ENCODE measurements at regions not wholly inside any gene's neighbourhood (a gene's known extent, or its start where the extent isn't known, plus 50 kb on each side); places are given as distances from the start of the nearest gene placed in this dataset.

DNA sequence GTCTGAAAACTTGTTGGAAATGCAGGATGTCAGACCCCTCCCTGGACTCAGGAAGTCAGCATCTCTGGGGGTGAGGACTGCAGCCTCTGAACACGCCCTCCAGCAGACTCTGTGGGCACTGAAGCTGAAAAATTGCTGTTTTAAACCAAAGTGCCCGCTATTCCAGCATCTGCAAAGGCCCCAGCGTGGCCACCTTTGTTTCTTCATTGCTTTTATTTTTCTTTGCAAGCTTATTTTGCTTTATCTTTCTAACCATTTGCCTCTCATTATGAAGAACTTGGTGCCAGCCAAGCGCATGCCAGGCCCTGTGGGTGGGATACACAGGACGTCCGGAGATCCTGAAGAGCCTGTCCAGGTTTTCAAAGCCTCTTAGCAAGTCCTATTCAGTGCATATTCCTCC, 203.9 kb upstream of the CST7 start:
- no peaks in the 10 kb centered on the region for H3K9me3 Mint-ChIP-seq
- H3K4me1 Mint-ChIP-seq = peaks cover 7% of the 10 kb centered on the region in 2 donors
- H3K27ac Mint-ChIP-seq = no peak overlapping the region
- no peak for DNase-seq
- no peak overlapping the region for H3K4me3 Mint-ChIP-seq
- H3K27me3 Mint-ChIP-seq = no peaks in the 10 kb centered on the region
- H3K36me3 Mint-ChIP-seq = no peaks in the 10 kb centered on the region
- ATAC-seq (replicated peaks) = no peak

DNA sequence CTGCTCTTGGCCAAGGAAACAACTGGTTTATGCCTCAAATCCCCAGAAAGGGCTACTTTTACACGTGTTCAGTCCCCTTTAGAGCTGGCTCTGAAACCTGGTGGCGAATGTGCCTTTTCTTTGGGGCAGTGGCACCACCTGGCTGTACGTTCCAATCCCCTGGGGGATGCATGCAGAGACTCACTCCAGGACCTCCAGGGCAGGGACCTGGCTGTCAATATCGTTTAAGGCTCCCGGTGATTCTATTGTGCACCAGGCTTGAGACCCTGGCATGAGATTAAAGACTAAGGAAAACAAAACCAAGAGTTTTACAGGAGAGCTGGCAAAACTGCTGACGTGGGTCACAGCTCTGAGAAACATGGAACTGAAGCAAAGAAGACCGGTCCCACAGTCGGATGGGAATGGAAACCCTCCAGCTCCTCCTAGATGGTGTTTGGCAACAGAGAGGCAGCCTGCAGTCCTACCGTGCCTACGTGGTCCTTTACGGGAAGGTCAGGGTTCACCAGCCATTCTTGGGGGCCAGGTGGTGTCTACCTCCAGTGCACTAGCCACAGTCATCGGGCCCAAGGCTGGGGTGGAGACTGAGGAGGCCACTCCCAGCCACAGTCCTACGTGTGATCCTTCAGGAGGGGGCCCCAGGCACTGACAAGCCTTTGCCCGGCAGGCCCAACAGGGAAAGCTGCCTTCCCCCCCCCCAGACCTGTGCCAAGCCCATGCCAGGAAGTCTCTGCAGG, 203.3 kb upstream of the CST7 start:
- H3K27me3 Mint-ChIP-seq = peaks cover 0 to 4% of the 10 kb centered on the region in 2 donors
- no peaks in the 10 kb centered on the region for H3K36me3 Mint-ChIP-seq
- no peak overlapping the region for H3K4me3 Mint-ChIP-seq
- no peak for ATAC-seq (replicated peaks)
- DNase-seq = no peak
- H3K4me1 Mint-ChIP-seq = peaks cover 4 to 7% of the 10 kb centered on the region in 2 donors
- H3K9me3 Mint-ChIP-seq = no peaks in the 10 kb centered on the region
- H3K27ac Mint-ChIP-seq = no peak overlapping the region

DNA sequence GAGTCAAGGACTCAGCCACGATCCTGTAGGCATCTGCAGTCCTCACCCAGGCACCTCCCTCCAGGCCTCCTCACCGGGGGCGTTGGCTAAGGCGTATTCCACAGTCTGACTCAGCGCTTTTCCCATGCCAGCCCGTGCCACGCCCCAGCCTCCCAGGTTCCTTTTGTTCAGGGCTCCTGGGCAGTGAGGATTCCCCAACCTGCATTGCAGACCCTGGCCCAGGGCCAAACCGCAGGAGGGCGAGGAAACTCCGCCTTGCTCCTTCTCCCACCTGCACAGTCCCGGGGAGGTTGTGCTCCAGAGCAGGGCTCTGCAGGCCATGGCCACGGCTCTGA, 202.8 kb upstream of the CST7 start:
- H3K36me3 Mint-ChIP-seq = no peaks in the 10 kb centered on the region
- no peaks in the 10 kb centered on the region for H3K9me3 Mint-ChIP-seq
- DNase-seq (no peak), ATAC-seq (replicated peaks) (no peak)
- H3K27ac Mint-ChIP-seq = no peak overlapping the region
- H3K4me3 Mint-ChIP-seq = no peak overlapping the region
- peaks cover 3 to 7% of the 10 kb centered on the region in 2 donors for H3K4me1 Mint-ChIP-seq
- peaks cover 0 to 5% of the 10 kb centered on the region in 2 donors for H3K27me3 Mint-ChIP-seq

DNA sequence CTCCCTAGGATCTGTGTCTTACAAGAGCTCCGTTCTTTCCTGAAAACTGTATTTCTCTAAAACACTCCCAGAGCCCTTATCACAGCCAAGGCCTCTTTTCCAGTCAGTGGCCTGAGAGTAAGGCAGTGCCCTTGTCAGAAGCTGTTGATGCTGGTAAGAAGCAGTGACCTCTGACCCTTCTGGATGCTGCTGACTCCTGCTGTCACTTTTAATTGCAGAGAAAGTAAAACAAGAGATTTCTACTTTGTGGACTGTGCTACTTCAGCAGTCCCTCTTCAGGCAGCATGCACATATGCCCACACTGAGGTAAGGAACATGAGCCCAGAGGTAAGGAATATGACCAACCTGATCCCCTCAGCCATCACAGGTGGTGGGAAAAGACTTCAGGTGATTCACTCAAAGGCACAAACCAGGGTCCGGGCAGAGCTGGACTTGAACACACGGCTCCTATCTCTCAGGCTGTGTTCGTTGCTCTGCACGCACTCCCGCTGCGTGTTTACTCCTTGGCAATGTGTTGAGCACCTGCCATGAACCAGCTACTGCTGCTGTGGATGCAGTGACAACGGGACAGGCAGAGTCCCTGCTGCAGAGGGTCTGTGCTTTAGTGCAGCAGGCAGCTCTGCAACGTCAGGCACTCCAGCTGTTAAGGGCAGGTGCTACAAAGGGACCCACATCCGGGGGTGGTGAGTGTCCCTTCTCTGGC, 201.9 kb upstream of the CST7 start:
- Mint-ChIP-seq H3K4me1 (peaks cover 1 to 7% of the 10 kb centered on the region in 2 donors), H3K9me3 (no peaks in the 10 kb centered on the region), H3K27ac (no peak overlapping the region), H3K36me3 (no peaks in the 10 kb centered on the region), H3K27me3 (peaks cover 0 to 5% of the 10 kb centered on the region in 2 donors), H3K4me3 (no peak overlapping the region)
- DNase-seq = no peak
- ATAC-seq (replicated peaks) = no peak

DNA sequence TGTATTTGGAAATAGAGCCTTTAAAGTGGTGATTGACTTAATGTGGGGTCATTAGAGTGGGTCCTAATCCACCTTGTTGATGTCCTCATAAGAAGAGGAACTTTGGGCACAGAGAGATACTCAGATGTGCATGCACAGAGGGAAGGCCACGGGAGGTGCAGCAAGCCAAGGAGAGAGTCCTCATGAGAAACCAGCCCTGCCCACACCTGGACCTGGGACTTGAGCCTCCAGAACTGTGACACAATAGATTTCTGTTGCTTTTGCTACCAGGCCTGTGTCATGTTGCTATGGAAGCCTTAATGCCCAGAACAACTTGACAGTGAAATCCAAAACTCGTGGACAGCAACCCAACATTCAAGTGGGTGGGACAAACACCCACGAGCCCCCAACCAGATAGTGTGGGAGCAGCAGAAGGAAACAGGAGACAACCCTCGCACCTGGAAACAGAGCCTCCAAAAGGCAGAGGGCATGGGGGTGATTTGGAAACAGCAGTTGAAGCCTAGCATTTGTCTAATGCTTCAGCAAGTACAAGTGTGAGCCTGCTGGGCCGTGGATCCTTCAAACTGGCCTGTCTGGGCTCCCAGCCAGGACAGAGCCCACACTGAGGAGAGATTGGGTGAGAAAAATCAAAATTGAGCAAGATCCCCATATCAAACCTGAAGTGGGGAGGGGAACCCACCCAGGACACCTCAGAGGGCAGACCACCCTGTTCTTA, 201.0 kb upstream of the CST7 start:
- H3K27me3 Mint-ChIP-seq = peaks cover 0 to 5% of the 10 kb centered on the region in 2 donors
- no peaks in the 10 kb centered on the region for H3K9me3 Mint-ChIP-seq
- DNase-seq (no peak), ATAC-seq (replicated peaks) (no peak)
- H3K4me3 Mint-ChIP-seq = no peak overlapping the region
- H3K36me3 Mint-ChIP-seq = no peaks in the 10 kb centered on the region
- no peak overlapping the region for H3K27ac Mint-ChIP-seq
- H3K4me1 Mint-ChIP-seq = peaks cover 1 to 7% of the 10 kb centered on the region in 2 donors

DNA sequence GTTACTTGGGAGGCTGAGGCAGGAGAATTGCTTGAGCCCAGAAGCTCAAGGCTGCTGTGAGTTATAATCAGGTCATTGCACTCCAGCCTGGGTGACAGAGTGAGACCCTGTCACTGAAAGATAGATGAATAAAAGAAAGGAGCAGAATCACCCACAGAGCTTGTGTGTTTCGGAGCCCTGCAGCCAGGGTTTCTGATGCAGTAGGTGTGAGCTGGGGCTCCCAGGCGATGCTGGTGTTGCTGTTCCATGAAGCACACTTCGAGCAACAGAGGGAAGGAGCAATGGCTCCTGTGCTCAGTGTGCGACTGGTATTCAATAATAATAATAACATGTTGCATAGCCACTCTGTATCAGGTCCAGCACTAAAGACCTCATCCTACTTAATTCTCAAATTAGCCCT, 197.5 kb upstream of the CST7 start:
- DNase-seq = no peak
- Mint-ChIP-seq H3K27me3 (peaks cover 0 to 5% of the 10 kb centered on the region in 2 donors), H3K36me3 (no peaks in the 10 kb centered on the region), H3K4me1 (no peaks in the 10 kb centered on the region), H3K27ac (no peak overlapping the region), H3K9me3 (no peaks in the 10 kb centered on the region), H3K4me3 (no peak overlapping the region)
- ATAC-seq (replicated peaks) = no peak

DNA sequence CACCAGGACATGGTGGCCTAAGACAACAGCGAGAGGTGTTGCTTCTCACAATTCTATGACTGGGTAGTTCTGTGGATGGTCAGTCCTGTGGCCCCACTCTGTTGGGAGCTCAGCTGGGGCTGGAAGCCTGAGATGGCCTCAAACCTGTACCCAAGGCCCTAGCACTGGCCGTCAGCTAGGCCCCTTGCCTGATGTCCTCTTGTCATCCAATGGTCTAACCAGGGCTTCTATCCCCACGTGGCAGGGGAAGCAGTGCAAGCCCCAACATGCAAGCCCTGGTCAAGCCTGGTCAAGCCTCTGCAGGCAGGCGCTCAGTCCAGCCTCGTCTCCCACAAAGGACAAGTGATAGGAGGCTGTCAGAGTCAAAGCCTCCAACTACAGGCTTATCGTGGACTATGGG, 196.5 kb upstream of the CST7 start:
- peaks cover 0 to 5% of the 10 kb centered on the region in 2 donors for H3K27me3 Mint-ChIP-seq
- no peak overlapping the region for H3K27ac Mint-ChIP-seq
- no peaks in the 10 kb centered on the region for H3K9me3 Mint-ChIP-seq
- ATAC-seq (replicated peaks) (no peak), DNase-seq (no peak)
- no peak overlapping the region for H3K4me3 Mint-ChIP-seq
- no peaks in the 10 kb centered on the region for H3K4me1 Mint-ChIP-seq
- no peaks in the 10 kb centered on the region for H3K36me3 Mint-ChIP-seq

DNA sequence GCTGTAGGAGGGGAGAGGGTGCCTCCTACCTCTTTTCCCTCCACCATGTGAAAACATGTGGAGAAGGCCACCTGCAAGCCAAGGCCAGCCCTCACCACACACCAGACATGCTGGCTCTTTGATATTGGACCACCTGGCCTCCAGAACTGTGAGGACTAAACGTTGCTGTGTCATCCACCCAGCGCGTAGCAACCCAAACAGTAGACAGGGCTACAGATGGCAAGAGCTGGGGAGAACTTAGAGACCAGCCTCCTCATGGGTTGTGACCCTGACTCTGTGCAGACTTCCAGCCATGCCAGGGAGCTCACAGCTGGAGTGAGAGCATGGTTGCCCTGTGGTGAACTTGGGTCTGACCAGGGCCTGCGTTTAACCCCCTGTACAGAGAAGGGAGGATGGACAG, 195.9 kb upstream of the CST7 start:
- Mint-ChIP-seq H3K27me3 (peaks cover 0 to 5% of the 10 kb centered on the region in 2 donors), H3K4me3 (no peak overlapping the region), H3K36me3 (no peaks in the 10 kb centered on the region), H3K27ac (no peak overlapping the region), H3K9me3 (no peaks in the 10 kb centered on the region), H3K4me1 (no peaks in the 10 kb centered on the region)
- no peak for ATAC-seq (replicated peaks)
- no peak for DNase-seq

DNA sequence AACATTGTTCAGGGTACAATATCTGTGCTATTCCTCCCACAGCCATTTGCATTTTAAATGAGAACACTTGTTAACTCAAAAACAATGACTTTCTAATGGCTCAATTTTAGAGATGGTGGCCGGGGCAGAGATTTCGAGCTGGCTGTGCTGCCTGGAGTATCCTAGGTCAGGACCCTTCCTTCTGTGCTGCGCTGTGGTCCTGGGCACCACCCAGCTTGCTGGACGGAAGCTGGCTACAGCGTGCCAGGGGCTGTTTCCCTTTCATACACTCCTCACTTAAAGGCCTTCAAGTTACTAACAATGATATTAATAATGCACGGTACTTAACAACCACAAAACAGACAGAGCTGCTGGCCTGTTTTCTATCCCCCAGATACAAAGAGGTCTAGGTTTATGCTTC, 194.4 kb upstream of the CST7 start:
- no peaks in the 10 kb centered on the region for H3K4me1 Mint-ChIP-seq
- H3K36me3 Mint-ChIP-seq = no peaks in the 10 kb centered on the region
- peaks cover 0 to 5% of the 10 kb centered on the region in 2 donors for H3K27me3 Mint-ChIP-seq
- no peak overlapping the region for H3K4me3 Mint-ChIP-seq
- ATAC-seq (replicated peaks) (no peak), DNase-seq (no peak)
- no peak overlapping the region for H3K27ac Mint-ChIP-seq
- H3K9me3 Mint-ChIP-seq = no peaks in the 10 kb centered on the region

DNA sequence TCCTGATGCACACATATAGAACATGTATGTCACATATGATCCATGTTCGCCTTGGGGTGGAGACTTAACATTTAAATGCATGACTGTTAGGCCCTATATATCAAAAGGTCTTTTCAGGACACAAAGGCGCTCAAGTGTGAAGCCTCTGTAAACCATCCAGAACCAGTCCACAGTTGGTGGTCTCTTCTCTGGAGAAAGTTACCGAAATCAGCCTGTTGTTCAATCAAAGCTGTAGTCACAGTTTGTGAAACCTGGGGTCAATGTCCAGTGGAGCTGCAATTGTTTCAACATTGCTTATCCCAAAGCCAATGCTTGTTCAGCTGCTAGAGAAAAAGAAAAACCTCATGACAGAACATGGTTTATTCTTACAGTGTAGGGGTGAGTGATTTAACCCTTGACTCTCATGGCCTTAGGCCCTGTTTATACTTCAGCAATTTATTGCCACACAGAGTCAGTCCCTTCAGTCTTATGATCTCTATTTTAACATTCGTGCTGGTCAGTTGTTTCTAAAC, 193.6 kb upstream of the CST7 start:
- no peak overlapping the region for H3K27ac Mint-ChIP-seq
- H3K36me3 Mint-ChIP-seq = no peaks in the 10 kb centered on the region
- no peak for DNase-seq
- no peaks in the 10 kb centered on the region for H3K4me1 Mint-ChIP-seq
- ATAC-seq (replicated peaks) = no peak
- no peak overlapping the region for H3K4me3 Mint-ChIP-seq
- H3K27me3 Mint-ChIP-seq = peaks cover 0 to 4% of the 10 kb centered on the region in 2 donors
- no peaks in the 10 kb centered on the region for H3K9me3 Mint-ChIP-seq

DNA sequence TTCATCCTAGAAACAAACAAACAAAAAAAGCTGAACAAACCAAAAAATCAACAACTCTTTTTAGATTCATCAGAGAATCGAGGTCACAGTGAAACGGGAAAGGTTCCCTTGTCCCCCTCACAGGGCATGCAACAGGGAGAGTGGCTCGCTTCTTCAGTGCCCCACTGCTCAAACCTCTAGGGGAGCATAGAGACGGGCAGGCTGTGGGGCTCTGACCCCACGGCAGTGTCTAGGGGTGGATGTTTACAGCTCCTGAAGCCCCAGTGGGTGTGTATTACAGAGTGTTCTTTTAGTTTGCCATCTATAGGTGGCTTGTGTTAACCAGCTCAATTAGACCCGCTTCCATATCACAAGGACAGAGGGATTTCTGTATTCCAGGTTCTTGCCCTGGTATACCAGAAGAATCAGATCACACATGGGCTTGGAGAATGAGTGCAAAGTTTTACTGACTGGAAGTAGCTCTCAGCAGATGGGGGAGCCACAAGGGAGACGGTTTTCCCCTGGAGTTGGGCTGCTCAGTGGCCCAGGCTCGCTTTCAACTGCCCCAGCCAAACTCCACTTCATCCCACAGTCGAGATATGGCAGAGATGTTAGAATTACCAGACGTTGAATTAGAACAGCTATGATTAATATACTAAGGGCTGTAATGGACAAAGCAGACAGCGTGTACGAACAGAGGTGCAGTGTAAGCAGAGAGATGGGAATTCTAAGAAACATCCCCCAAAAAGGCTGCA, 192.6 kb upstream of the CST7 start:
- no peak for ATAC-seq (replicated peaks)
- H3K27me3 Mint-ChIP-seq = no peaks in the 10 kb centered on the region
- DNase-seq = no peak
- H3K4me3 Mint-ChIP-seq = no peak overlapping the region
- H3K36me3 Mint-ChIP-seq = no peaks in the 10 kb centered on the region
- no peaks in the 10 kb centered on the region for H3K4me1 Mint-ChIP-seq
- no peaks in the 10 kb centered on the region for H3K9me3 Mint-ChIP-seq
- H3K27ac Mint-ChIP-seq = no peak overlapping the region

DNA sequence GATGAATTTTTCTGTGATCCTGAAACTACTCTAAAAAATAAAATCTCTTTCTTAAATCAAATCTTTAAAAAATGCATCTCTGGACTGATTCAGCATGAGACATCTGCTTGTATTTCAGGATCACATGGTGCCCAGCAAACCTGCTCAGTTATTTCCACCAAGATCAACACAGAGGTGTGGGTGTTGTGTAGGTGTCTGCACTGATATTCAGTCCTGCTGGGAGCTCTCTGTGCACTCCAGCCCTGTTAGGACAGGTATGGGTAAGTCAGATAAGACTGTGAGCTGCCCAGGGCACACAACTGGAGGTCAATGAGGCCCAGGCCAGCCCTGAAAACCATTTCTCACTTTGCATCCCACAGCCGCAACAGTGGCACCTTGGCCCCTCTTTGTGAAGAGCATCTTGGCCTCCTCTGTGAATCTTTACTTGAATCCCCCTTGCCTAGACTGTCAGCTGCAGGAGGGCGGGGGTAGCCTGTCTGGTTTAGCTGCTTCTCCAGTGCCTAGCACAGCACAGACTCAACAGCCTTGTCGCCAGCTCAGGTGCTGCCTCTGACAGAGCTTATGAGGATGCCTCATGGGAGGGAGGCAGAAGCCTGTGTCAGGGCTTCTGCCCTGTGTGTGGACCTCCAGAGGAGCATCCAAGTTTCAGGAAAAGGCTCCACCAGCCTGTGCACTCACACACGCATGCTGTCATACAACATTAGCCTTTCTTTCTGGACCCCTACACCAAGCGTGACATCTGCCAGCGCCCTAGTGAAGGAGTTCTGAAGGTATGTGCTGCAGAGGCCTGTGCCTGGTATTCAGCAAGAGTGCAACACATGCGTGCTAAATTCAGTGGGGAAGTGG, 187.6 kb upstream of the CST7 start:
- Mint-ChIP-seq H3K4me3 (no peak overlapping the region), H3K9me3 (no peaks in the 10 kb centered on the region), H3K4me1 (peaks cover 22 to 26% of the 10 kb centered on the region in 2 donors), H3K27ac (no peak overlapping the region), H3K36me3 (no peaks in the 10 kb centered on the region), H3K27me3 (peaks cover 10 to 16% of the 10 kb centered on the region in 2 donors)
- DNase-seq = no peak
- ATAC-seq (replicated peaks) = no peak

DNA sequence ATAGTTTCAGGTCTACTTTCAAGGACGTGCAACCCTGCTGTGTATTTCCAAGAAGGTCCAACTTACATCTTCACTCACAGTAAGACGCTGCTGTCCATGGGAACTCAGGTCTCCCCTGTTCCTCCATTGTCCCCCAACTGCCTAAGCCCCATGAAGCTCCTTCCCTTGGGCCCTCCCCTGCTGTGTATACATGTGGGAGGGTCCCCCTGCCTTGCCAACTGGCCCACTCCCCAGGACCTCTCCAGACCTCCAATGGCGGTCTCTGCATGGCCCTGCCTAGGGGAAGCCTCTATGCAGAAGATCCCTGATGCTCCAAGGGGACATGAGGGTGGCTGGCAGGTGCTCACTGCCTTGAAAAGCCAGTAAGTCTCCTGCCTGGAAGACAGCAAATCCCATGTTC, 186.7 kb upstream of the CST7 start:
- Mint-ChIP-seq H3K27me3 (peaks cover 10 to 16% of the 10 kb centered on the region in 2 donors), H3K9me3 (no peaks in the 10 kb centered on the region), H3K4me3 (no peak overlapping the region), H3K4me1 (peaks cover 22 to 27% of the 10 kb centered on the region in 2 donors), H3K27ac (no peak overlapping the region), H3K36me3 (no peaks in the 10 kb centered on the region)
- no peak for DNase-seq
- ATAC-seq (replicated peaks) = no peak
